Inflammatory macrophage treated with lipopolysaccharide for 4 hours (primary cell): ENCODE measurements at regions not wholly inside any gene's neighbourhood (a gene's known extent, or its start where the extent isn't known, plus 50 kb on each side); places are given as distances from the start of the nearest gene placed in this dataset.

Experiments used
- DNase-seq: peaks from one replicate; pipeline ENCODE4 v3.0.0-alpha.2; 2020

DNA sequence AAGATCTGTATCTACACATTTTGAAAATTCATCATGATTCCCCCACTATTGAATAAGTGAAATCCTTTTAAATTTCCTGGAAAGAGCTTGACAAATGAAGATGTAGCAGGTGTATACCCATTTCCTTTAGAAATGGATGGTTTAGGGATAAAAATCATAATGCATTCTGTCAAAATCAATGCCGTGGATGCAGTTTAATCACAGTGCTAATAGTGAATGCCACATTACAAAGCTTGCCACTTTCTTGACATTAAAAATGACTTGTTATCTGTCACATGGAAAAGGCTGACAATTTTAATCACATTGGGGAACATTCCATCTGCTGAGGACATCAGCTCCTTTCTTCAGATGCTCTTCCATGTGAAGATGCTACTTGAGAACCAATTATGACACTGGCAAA, 229.6 kb downstream of the GPAM start:
- DNase-seq: no peak

GRCh38 chr10:111954386-111954785, 229.2 kb downstream of the GPAM start:
- no peak for DNase-seq

DNA sequence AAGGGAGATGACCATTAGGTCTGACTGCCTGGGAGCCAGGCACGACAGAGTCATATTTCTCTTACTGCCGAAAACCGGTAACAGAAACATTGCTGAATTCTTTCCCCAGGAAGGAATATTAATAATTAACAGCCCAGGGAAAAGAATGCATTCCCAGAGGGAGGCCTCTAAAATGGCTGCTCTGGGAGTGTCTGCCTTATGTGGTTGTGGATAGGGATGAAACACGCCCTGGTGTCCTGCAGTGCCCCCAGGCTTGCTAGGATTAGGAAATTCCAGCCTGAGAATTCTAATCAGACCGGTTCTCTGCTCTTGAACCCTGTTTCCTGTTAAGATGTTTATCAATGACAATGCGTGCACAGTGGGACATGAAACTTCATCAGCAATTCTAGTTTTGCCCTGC, 226.7 kb downstream of the GPAM start:
- no peak for DNase-seq

DNA sequence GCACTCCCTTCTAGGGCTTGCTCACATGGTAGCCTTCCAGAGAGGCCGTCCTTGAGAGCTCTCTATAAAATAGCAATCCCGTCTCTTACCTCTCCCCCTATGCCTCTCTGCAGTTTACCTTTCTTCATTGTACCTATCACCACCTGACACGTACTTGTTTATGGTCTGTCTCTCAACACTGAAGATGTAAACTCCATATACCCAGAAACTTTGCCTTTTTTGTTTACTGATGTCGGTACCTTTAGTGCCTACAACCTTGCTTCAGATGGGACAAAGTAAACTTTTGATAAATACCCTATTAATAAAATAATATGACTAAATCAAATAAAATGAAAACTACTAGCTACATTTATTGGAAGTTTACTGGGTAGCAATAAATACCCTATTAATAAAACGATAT, 220.6 kb downstream of the GPAM start:
- no peak for DNase-seq

GRCh38 chr10:111967116-111967515, 216.4 kb downstream of the GPAM start:
- DNase-seq: no peak

DNA sequence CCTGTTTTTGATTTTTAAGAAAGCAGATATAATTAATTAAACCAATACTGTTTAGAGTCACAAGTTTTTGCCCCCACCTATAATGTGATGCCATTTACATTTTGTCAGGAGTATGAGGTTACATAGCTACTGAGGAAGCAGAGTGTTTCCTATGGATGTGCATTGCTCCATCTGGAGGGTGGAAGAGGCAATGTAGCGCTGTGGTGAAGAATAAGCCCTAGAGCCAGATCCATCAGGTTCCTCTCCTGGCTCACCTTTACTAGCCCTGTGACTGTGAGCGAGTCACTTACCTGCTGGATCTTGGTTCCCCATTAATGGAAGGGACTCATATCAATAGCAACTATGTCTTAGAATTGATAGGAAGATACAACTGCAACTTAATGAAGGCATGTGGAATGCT, 216.0 kb downstream of the GPAM start:
- no peak for DNase-seq

DNA sequence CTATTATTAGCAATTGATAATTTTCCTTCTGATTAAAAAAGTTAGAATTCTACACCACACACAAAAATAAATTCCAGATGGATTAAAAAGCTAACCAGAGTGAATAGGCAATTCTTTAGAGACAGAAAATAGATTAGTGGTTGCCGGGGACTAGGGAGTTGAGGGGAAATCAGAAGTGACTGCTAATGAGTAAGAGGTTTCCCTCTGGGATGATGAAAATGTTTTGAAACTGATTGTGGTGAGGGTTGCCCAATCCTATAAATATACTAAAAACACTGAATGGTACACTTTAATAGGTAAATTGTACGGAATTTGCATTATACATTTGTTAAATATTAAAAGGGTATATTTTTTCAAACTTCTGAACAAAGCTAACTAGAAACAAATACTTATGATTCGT, 214.9 kb downstream of the GPAM start:
- no peak for DNase-seq

DNA sequence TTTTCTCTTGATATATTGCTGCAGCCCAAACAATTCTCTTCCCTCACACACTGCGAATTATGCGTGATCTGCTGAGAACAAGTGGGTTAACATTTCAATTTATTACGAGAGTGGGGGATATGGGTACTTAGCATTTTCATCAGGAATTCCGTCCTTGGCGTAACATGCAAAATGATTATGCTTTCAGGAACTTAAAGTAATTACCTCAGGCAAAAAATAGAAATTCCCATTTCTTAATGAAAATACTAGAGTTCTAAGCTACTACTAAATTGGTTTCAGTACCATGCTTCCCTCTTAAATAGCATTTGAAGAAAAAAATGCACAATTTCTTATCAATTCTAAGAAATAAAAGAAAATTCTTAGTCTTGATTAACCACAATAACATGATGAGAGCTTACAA, 213.5 kb downstream of the GPAM start:
- no peak for DNase-seq

GRCh38 chr10:111972109-111972508, 211.5 kb downstream of the GPAM start:
- no peak for DNase-seq

- no peak for DNase-seq
Observed at GRCh38 chr10:111973306-111973705, 210.3 kb downstream of the GPAM start.

GRCh38 chr10:111973826-111974225, 209.7 kb downstream of the GPAM start:
- DNase-seq: no peak

- DNase-seq: no peak
Observed at GRCh38 chr10:111974325-111974724, 209.2 kb downstream of the GPAM start.

GRCh38 chr10:111976557-111976956, 207.0 kb downstream of the GPAM start:
- no peak for DNase-seq

GRCh38 chr10:111984057-111984456, 199.5 kb downstream of the GPAM start:
- DNase-seq: no peak

GRCh38 chr10:111986079-111986478, 197.5 kb downstream of the GPAM start:
- no peak for DNase-seq

- DNase-seq: no peak
Observed at GRCh38 chr10:111988646-111989045, 194.9 kb downstream of the GPAM start.

- DNase-seq: no peak
Observed at GRCh38 chr10:111989136-111989911, 194.2 kb downstream of the GPAM start.

DNA sequence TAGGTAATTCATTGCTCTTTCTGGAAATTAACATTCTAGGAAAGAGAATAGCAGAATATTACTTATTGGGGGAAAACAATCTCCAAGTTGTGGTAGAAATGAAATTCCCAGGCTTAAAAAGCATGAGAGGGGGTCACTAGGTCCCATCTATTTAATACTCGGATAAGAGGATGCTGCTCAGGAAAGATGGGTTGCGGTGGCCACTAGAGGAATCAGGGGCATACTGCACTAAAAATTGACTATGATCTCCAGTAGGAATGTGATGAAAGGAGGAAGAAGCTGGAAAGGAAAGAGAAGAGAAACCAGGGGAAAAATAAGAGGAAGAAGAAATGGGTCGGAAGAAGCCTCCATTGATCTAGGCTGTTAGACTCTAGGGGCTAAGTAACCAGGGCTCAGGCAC, 192.8 kb downstream of the GPAM start:
- no peak for DNase-seq

DNA sequence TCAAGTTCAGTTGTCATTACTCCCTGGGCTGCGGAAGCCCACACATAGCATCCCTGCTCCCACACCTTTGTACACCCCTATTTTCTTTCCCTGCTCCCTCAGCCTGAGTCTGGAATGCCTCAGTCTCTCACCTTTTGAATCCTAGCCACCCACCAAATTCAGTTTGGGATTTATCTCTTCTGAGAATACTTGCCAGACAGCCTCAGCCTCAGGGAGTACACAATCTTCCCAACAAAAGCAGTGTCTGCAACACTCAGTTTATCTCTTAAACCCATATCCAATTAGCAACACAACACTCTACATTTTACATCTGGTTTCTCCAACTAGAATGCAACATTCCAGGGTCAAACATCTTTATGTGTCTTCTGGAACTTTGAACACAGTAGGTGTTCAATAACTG, 190.2 kb downstream of the GPAM start:
- no peak for DNase-seq

GRCh38 chr10:111993872-111994426, 189.6 kb downstream of the GPAM start:
- no peak for DNase-seq

GRCh38 chr10:111996103-111996502, 187.5 kb downstream of the GPAM start:
- DNase-seq: no peak

- no peak for DNase-seq
Observed at GRCh38 chr10:111998728-111999127, 184.8 kb downstream of the GPAM start.

- no peak for DNase-seq
Observed at GRCh38 chr10:111999205-111999914, 184.2 kb downstream of the GPAM start.

- no peak for DNase-seq
Observed at GRCh38 chr10:111999915-112000302, 183.7 kb downstream of the GPAM start.
